Retina (tissue), 1 donor: ENCODE measurements at regions not wholly inside any gene's neighbourhood (a gene's known extent, or its start where the extent isn't known, plus 50 kb on each side); places are given as distances from the start of the nearest gene placed in this dataset.
"Not testable (repeated sequence)": the region's sequence is repeated elsewhere in the genome, so short reads cannot be mapped to it uniquely, and the experiment has no call there.

ENCODE experiments used
- DNase-seq: peaks from one replicate; pipeline ENCODE4 v3.0.0-alpha.2; 2016

GRCh38 chr6:19979059-19979458 is 141.9 kb downstream of the ID4 start:
- DNase-seq = no peak

GRCh38 chr6:19979986-19980385 is 142.8 kb downstream of the ID4 start:
- no peak for DNase-seq

- DNase-seq = no peak
These were observed 146.2 kb downstream of the ID4 start for GRCh38 chr6:19983374-19983773.

GRCh38 chr6:19986691-19987438 is 149.7 kb downstream of the ID4 start:
- no peak for DNase-seq

GRCh38 chr6:19988555-19988954 is 151.4 kb downstream of the ID4 start:
- DNase-seq = no peak

- DNase-seq = no peak
These were observed 154.0 kb downstream of the ID4 start for GRCh38 chr6:19991176-19991575.

GRCh38 chr6:19994909-19995308 is 157.7 kb downstream of the ID4 start:
- DNase-seq = no peak

GRCh38 chr6:19995575-19996257 is 158.5 kb downstream of the ID4 start:
- DNase-seq = peak; percentile 58

GRCh38 chr6:19997104-19997503 is 159.9 kb downstream of the ID4 start:
- no peak for DNase-seq

- DNase-seq = no peak
These were observed 161.4 kb downstream of the ID4 start for GRCh38 chr6:19998541-19998940.

- DNase-seq = no peak
These were observed 162.4 kb downstream of the ID4 start for GRCh38 chr6:19999319-20000191.

GRCh38 chr6:20001286-20001685 is 164.1 kb downstream of the ID4 start:
- DNase-seq = no peak

GRCh38 chr6:20006037-20006436 is 168.9 kb downstream of the ID4 start:
- DNase-seq = no peak

GRCh38 chr6:20008131-20008530 is 171.0 kb downstream of the ID4 start:
- peak; percentile 60 for DNase-seq

- DNase-seq = peak; percentile 52
These were observed 176.1 kb downstream of the ID4 start for GRCh38 chr6:20013066-20013861.

GRCh38 chr6:20014508-20014907 is 177.3 kb downstream of the ID4 start:
- no peak for DNase-seq

- DNase-seq = no peak
These were observed 183.4 kb downstream of the ID4 start for GRCh38 chr6:20020526-20020925.

- DNase-seq = no peak
These were observed 184.6 kb downstream of the ID4 start for GRCh38 chr6:20021795-20022194.

GRCh38 chr6:20023549-20024315 is 186.6 kb downstream of the ID4 start:
- not testable (repeated sequence) for DNase-seq

GRCh38 chr6:20024316-20024673 is 187.1 kb downstream of the ID4 start:
- no peak for DNase-seq

GRCh38 chr6:20024978-20025377 is 187.3 kb downstream of the MBOAT1 start:
- DNase-seq = no peak

GRCh38 chr6:20025681-20026080 is 186.6 kb downstream of the MBOAT1 start:
- no peak for DNase-seq
